Mucosa of rectum (tissue), 2 donors: ENCODE measurements at regions not wholly inside any gene's neighbourhood (a gene's known extent, or its start where the extent isn't known, plus 50 kb on each side); places are given as distances from the start of the nearest gene placed in this dataset.

Experiments used
- H3K27ac ChIP-seq, 2 donors: one replicate each; pipeline ENCODE4 v1.7.0; 2013; ENCODE audit warnings: inconsistent platforms in 2 of 2, low read depth in 2 of 2, low read length in 2 of 2
- H3K27me3 ChIP-seq, 2 donors: one replicate each; pipeline ENCODE4 v1.7.0; 2013; ENCODE audit warnings: low read length in 2 of 2; ENCODE audit not compliant: control insufficient read depth in 2 of 2, insufficient read depth in 2 of 2
- H3K36me3 ChIP-seq, 2 donors: one replicate each; pipeline ENCODE4 v1.7.0; 2013; ENCODE audit warnings: low read length in 2 of 2; ENCODE audit not compliant: control insufficient read depth in 2 of 2, insufficient read depth in 2 of 2
- H3K4me1 ChIP-seq, 2 donors: one replicate each; pipeline ENCODE4 v1.7.0; 2013; ENCODE audit warnings: low read length in 2 of 2, mild to moderate bottlenecking in 1 of 2; ENCODE audit not compliant: control insufficient read depth in 2 of 2, insufficient read depth in 2 of 2
- H3K4me3 ChIP-seq, 2 donors: one replicate each; pipeline ENCODE4 v1.7.0; 2013; ENCODE audit warnings: low read length in 2 of 2
- H3K9ac ChIP-seq, 2 donors: one replicate each; pipeline ENCODE4 v1.7.0; 2013; ENCODE audit warnings: low read length in 2 of 2, low read depth in 1 of 2, mild to moderate bottlenecking in 1 of 2
- H3K9me3 ChIP-seq, 2 donors: one replicate each; pipeline ENCODE4 v1.7.0; 2013; ENCODE audit warnings: low read length in 2 of 2; ENCODE audit not compliant: control insufficient read depth in 2 of 2
- donor health status: healthy.
- donor health status: Normal muscosa, but diverticular disease.

DNA sequence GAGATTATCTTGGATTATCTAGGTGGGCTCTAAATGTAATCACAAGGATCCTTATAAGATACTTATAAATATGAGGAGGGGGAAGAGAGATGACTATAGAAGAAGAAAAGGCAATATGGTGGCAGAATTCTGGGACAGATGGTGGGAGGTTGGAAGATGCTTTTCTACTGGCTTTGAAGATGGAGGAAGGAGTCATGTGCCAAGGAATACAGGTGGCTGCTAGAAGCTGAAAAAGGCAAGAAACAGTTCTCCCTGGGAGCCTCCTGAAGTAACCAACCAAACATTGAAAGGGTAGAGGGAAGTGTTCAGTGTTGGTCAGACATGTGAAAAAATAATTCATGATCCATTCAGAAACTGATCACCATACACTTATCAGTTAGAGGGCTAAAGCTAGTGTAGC lies 213.3 kb downstream of the WDR11 start:
- Histone ChIP-seq H3K4me1 (peaks cover 0 to 9% of the 10 kb centered on the region in 2 donors), H3K27me3 (no peaks in the 10 kb centered on the region), H3K9me3 (no peaks in the 10 kb centered on the region), H3K27ac (no peak overlapping the region), H3K9ac (no peak overlapping the region), H3K4me3 (no peak overlapping the region), H3K36me3 (no peaks in the 10 kb centered on the region)

DNA sequence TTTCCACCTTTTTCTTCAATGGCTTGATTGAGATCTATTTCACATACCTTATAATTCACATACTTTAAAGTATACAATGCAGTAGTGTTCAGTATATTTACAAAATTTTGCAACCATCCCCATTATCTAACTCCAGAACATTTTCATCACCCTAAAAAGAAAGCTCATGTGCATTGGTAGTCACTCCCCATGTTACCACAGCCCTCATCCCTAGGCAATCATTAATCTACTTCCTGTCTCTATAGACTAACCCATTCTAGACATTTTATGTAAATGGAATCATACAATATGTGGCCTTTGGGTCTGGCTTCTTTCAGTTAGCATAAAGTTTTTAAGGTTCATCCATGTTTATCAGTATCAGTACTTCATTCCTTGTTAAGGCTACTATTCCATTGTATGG lies 214.2 kb downstream of the WDR11 start:
- Histone ChIP-seq H3K4me1 (peaks cover 0 to 9% of the 10 kb centered on the region in 2 donors), H3K36me3 (no peaks in the 10 kb centered on the region), H3K27ac (no peak overlapping the region), H3K9me3 (no peaks in the 10 kb centered on the region), H3K27me3 (no peaks in the 10 kb centered on the region), H3K9ac (no peak overlapping the region), H3K4me3 (no peak overlapping the region)

DNA sequence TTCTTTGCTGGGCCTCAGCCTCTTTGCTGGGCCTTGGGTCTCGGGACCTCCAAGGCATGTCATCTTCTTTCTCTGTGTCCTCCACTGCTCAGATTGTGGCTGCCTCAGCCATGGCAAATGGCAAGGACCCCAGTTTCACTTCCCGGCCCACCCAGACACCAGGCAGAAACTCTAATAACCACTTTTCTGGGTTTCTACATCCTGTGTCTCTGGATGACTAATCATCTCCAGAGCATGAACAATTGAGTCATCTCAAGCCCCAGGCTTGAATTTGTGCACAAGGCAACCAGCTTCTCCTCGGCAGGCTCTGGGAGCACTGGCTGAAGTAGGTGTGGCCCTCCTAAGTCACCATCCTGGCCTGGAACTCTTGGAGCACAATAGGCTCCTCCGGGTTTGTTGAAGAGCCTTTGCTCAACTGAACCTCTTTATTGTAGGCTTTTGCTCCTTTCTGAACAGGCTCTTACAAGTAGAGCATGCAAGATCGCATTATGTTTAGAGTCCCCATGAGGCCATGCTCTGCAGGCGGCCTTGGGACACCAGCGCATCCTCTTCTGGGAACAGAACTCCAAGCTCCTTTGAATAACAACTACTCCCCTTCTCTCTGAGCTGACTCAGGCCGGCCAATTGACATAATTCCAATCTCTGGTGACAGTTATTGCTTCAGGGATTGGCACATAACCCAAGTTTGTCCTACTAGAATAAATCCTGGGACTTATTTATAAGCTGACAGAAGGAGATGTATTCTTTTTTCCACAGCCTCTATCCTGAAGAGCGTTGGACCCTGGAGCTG lies 218.1 kb downstream of the WDR11 start:
- no peaks in the 10 kb centered on the region for H3K9me3 ChIP-seq
- H3K27ac ChIP-seq: peak overlapping the region; percentile 44 to 48
- no peak overlapping the region for H3K4me3 ChIP-seq
- H3K36me3 ChIP-seq: no peaks in the 10 kb centered on the region
- no peak overlapping the region for H3K9ac ChIP-seq
- no peaks in the 10 kb centered on the region for H3K27me3 ChIP-seq
- H3K4me1 ChIP-seq: peaks cover 0 to 4% of the 10 kb centered on the region in 2 donors

DNA sequence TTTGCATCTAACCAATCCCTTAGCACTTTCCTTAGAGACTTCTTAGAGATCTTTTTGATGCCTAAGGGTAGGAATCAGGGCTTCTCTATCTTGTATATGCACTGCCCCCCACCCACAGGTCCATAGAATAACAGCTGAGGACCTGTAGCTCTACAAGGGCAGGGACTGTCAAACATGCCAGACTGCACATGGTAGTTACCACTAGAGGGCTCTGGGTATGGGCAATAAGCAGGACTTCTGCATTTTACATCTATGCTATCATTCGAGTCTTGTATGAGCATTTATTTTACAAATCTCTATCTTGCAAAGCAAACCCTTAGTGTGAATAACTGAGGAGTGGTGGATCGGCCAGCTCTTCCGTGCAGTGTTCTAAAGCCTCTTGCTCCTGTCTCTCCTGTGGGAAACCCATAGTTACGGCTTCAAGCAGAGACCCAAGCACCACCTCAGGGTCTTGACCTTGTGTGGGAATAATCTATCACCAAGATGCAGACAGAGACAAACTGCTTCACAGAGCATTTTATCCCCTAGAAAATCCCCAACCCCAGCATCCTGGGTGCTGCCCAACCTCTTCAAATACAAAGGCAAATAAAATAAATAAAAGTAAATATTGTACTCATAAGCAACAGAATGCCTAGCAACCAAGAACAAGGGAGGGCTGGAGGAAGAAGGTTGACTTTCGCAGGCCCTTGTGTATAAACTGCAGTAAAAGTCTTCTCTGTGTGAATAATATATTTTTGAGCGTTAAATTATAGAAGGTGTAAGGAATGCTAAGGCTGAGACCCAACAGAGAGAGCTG lies 219.3 kb downstream of the WDR11 start:
- no peaks in the 10 kb centered on the region for H3K27me3 ChIP-seq
- H3K9ac ChIP-seq: no peak overlapping the region
- no peaks in the 10 kb centered on the region for H3K9me3 ChIP-seq
- H3K4me3 ChIP-seq: no peak overlapping the region
- H3K36me3 ChIP-seq: no peaks in the 10 kb centered on the region
- H3K27ac ChIP-seq: peak overlapping the region; percentile 32 to 69
- H3K4me1 ChIP-seq: peaks cover 0 to 4% of the 10 kb centered on the region in 2 donors

DNA sequence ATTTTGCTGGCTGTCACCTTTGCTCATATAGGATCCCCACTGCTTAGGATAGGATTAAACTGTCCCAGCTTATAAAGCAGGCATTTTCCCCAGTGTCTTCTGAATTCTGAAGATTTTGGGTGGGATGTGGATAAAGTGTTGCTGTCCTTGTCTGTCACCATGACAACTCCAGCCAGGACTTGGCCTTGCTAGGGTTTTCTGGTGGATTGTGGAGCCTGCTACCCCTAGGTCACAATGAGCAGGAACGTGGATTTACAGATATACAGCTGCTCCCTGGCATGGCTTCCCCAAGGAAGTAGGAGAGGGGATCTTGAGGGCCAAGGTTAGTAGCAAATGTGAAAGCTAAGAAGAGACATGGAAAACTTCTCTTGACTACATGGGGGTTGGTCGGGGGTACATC lies 220.7 kb downstream of the WDR11 start:
- H3K9ac ChIP-seq: no peak overlapping the region
- H3K27ac ChIP-seq: no peak overlapping the region
- H3K4me1 ChIP-seq: peaks cover 0 to 4% of the 10 kb centered on the region in 2 donors
- H3K4me3 ChIP-seq: no peak overlapping the region
- H3K36me3 ChIP-seq: no peaks in the 10 kb centered on the region
- no peaks in the 10 kb centered on the region for H3K27me3 ChIP-seq
- no peaks in the 10 kb centered on the region for H3K9me3 ChIP-seq

DNA sequence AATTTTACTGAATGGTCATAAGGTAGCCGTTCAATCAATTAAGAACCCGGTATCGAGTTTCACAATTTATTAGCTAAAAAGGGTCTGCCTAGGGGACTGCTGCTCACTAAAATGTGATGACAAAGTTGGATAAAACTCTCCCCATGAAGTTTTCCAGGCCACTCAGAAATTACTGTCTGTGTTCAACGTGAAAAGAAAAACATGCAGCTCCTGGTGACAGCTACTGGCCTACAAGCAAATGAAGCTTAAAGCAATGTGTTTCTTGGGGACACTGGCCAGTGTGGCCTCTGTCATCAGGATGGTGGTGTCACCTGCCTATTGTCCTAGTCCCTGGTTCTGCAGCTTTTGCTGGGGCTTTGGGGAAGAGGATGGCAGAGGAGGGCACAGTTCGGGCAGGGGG lies 222.6 kb downstream of the WDR11 start:
- no peak overlapping the region for H3K27ac ChIP-seq
- no peaks in the 10 kb centered on the region for H3K36me3 ChIP-seq
- no peaks in the 10 kb centered on the region for H3K9me3 ChIP-seq
- H3K9ac ChIP-seq: no peak overlapping the region
- peaks cover 2 to 4% of the 10 kb centered on the region in 2 donors for H3K4me1 ChIP-seq
- no peaks in the 10 kb centered on the region for H3K27me3 ChIP-seq
- H3K4me3 ChIP-seq: no peak overlapping the region

DNA sequence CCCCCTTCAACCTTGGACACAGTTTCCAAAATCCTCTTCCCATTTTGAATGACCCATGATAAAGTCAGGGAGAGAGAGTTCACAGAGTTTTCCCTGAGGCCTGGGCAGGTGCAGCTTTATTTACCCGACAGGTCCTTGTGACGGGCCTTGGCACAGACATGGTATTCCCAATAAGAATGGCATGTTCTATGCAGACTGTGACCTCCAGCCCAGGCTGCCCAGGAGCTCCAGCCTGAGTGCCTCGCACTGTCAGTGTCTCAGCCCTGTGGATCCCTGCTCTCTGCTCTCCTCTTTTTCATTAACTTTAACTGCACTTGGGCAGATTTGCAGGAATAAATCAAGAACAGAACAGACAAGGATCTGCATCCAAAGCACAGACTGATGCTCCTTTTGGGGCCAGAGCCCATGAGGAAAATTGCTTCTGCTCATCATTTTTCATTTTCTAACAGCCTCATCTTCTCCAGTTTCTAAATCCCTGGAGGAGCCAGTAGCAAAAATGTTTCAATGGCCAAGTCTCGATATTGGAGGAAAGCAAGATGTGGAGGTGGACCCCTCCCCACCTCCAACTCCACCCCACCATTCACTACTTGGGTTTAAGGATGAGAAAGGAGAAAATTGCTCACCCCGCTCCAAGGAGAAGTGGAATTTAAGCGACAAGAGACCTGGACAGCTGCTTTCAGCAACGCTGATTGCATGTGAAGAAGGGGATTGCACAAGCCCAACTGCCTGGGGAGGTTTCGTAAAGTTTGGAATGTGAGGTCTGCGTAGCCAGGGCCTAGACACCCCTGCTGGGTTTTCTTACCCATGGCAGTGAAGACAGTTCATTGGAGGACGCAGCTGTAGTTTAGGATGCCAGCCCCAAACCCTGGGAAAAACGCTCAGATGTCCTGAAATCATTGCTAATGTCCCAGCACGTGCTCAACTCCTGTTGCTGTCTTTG lies 225.9 kb downstream of the WDR11 start:
- Histone ChIP-seq H3K4me1 (peaks cover 18 to 21% of the 10 kb centered on the region in 2 donors), H3K9ac (no peak overlapping the region), H3K27ac (no peak overlapping the region), H3K27me3 (no peaks in the 10 kb centered on the region), H3K4me3 (no peak overlapping the region), H3K9me3 (no peaks in the 10 kb centered on the region), H3K36me3 (no peaks in the 10 kb centered on the region)

DNA sequence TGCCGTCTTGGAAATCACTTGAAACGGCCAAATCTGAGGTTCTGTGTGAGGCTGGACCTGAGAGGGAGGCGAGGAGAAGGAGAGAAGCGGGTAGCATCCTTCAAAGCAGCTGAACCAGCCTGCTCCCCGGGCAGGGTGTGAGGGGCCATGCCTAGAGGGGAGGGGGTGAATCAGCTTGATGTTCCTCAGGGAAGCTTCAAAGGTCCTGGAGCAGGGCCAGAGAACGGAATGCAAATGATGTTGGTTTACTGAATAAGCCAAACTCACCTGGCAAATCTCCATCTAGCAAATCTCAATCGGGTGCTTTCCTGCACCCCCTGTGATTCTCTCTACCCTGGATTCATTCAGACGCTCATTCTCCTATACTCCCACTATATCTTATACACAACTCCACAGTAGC lies 226.9 kb downstream of the WDR11 start:
- Histone ChIP-seq H3K4me1 (peaks cover 18 to 21% of the 10 kb centered on the region in 2 donors), H3K4me3 (no peak overlapping the region), H3K27me3 (no peaks in the 10 kb centered on the region), H3K9ac (no peak overlapping the region), H3K9me3 (no peaks in the 10 kb centered on the region), H3K27ac (no peak overlapping the region), H3K36me3 (no peaks in the 10 kb centered on the region)

DNA sequence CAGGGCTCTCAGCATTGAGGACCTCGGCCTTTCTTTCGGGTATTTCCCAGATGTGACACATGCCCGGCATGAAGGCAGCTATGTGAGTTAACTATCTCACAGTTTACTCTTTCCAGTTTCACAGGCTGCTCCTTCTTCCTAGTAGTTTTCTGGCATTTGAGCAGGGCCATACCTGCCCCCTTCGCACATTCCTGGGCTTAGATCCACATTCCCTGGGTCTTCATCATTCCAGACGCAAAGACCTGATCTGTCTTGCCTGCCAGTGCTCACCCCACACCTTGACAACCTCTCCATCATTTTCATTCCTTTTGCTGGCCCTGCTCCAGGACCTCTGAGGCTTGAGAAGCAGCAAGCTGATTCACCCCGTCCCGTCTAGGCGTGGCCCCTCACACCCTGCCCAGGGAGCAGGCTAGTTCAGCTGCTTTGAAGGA lies 227.5 kb downstream of the WDR11 start:
- Histone ChIP-seq H3K36me3 (no peaks in the 10 kb centered on the region), H3K4me1 (peaks cover 18 to 21% of the 10 kb centered on the region in 2 donors), H3K4me3 (no peak overlapping the region), H3K9me3 (no peaks in the 10 kb centered on the region), H3K9ac (no peak overlapping the region), H3K27ac (no peak overlapping the region), H3K27me3 (no peaks in the 10 kb centered on the region)
